Parathyroid adenoma (tissue), 2 donors: ENCODE measurements at regions not wholly inside any gene's neighbourhood (a gene's known extent, or its start where the extent isn't known, plus 50 kb on each side); places are given as distances from the start of the nearest gene placed in this dataset.

Experiments
- H2AFZ ChIP-seq: fragments of 300-600 bp; sonication (generic); one replicate; pipeline ENCODE4 v1.7.0; 2017; ENCODE audit warnings: antibody characterized with exemption, mild to moderate bottlenecking
- H3K27ac ChIP-seq: fragments of 300-600 bp; sonication (generic); one replicate; pipeline ENCODE4 v1.7.0; 2017
- H3K27me3 ChIP-seq: fragments of 300-600 bp; sonication (generic); one replicate; pipeline ENCODE4 v1.7.0; 2017; ENCODE audit warnings: low read length; ENCODE audit not compliant: control insufficient read depth, insufficient read depth
- H3K36me3 ChIP-seq: fragments of 300-600 bp; sonication (generic); one replicate; pipeline ENCODE4 v1.7.0; 2017; ENCODE audit warnings: low read length; ENCODE audit not compliant: control insufficient read depth, insufficient read depth
- H3K4me1 ChIP-seq: fragments of 300-600 bp; sonication (generic); one replicate; pipeline ENCODE4 v1.7.0; 2017; ENCODE audit warnings: control low read depth
- H3K4me2 ChIP-seq: fragments of 300-600 bp; sonication (generic); one replicate; pipeline ENCODE4 v1.7.0; 2017; ENCODE audit warnings: low read length
- H3K4me3 ChIP-seq: fragments of 300-600 bp; sonication (generic); one replicate; pipeline ENCODE4 v1.7.0; 2017; ENCODE audit warnings: low read depth, low read length
- H3K79me2 ChIP-seq: fragments of 300-600 bp; sonication (generic); one replicate; pipeline ENCODE4 v1.7.0; 2017; ENCODE audit warnings: control low read depth
- H3K9ac ChIP-seq: fragments of 300-600 bp; sonication (generic); one replicate; pipeline ENCODE4 v1.7.0; 2017; ENCODE audit warnings: mild to moderate bottlenecking
- H3K9me3 ChIP-seq: fragments of 300-600 bp; sonication (generic); one replicate; pipeline ENCODE4 v1.7.0; 2017; ENCODE audit warnings: low read length; ENCODE audit not compliant: control insufficient read depth
- CTCF ChIP-seq: fragments of 300-600 bp; sonication (generic); IDR thresholded peaks from one replicate; pipeline ENCODE4 v1.7.0; 2017; ENCODE audit warnings: antibody characterized with exemption, mild to moderate bottlenecking
- donor health status: primary hyperparathyroidism.

GRCh38 chr6:6729971-6730370 is 141.5 kb downstream of the LY86 start:
- no peak overlapping the region for H3K4me3 ChIP-seq
- no peak for TF ChIP-seq CTCF
- H3K9me3 ChIP-seq: no peaks in the 10 kb centered on the region
- no peaks in the 10 kb centered on the region for H3K79me2 ChIP-seq
- H3K4me1 ChIP-seq: no peaks in the 10 kb centered on the region
- no peak overlapping the region for H3K4me2 ChIP-seq
- no peak overlapping the region for H3K27ac ChIP-seq
- H3K9ac ChIP-seq: no peak overlapping the region
- H3K36me3 ChIP-seq: no peaks in the 10 kb centered on the region
- no peaks in the 10 kb centered on the region for H3K27me3 ChIP-seq
- H2AFZ ChIP-seq: no peak overlapping the region

DNA sequence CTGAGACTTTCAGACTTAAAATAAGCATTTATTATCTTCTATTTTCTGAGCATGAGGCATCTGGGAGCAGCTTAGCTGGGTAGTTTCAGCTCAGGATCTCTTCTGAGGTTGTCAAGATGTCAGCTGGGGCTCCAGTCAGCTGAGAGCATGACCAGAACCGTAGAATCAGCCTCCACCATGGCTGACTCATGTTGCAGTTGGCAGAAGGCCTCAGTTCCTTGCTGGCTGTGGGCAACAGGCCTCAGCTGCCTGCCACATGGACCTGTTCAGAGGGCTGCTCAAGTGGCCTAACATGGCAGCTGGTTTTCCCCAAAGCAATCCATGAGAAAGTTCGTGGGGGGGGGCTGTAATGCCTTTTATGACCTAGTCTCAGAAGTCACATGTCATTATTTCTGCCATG is 142.3 kb downstream of the LY86 start:
- H3K27me3 ChIP-seq: no peaks in the 10 kb centered on the region
- no peak overlapping the region for H3K9ac ChIP-seq
- H3K9me3 ChIP-seq: no peaks in the 10 kb centered on the region
- H3K4me2 ChIP-seq: no peak overlapping the region
- no peaks in the 10 kb centered on the region for H3K79me2 ChIP-seq
- no peaks in the 10 kb centered on the region for H3K36me3 ChIP-seq
- no peak overlapping the region for H3K4me3 ChIP-seq
- TF ChIP-seq CTCF: no peak
- peak overlapping the region; percentile 5 for H2AFZ ChIP-seq
- H3K27ac ChIP-seq: no peak overlapping the region
- H3K4me1 ChIP-seq: no peaks in the 10 kb centered on the region

DNA sequence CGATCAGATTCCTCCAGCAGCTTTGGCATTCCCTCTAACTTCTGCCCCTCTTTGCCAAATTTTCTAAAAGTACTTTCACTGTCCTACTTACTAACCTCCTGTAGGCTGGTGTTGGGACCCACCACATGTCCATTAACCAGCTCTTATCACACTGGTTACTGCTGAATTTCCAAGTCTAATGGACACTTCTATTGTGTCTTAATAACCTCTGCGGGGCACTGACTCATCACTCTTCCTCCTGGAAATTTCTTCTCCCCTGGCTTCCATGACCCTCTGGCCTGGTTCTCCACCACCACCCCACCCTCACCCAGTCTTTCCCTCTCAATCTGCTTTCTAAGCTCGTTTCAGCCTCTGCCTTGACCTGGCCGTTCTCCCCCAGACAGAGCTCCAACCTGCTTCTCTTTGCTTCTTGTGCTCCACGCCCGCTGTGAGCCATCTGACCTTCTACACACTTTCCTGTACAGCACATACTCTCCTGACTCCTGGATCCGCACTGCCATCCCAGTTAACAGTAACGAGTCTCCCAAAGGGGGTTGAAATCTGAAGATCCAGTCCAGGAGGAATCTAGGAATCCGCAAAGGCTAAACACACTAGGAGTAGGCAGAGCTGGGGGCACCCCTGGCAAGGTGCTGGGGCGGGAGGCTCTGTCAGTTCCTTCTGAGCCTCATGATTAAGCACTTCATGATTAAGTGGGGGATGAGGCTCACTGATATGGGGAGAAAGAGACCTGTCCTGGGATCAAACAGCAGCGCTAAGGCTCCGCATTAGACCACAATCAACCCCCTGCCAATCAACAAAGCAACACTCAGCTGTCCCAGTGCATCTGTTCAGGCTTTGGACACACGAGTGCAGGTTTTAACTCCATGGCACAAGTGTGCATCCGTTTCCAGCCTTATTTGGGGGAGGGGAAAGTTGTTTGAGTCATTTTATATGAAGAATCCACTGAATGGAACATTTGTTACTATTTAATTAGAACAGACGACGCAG is 146.3 kb downstream of the LY86 start:
- no peaks in the 10 kb centered on the region for H3K36me3 ChIP-seq
- H3K4me3 ChIP-seq: no peak overlapping the region
- no peaks in the 10 kb centered on the region for H3K4me1 ChIP-seq
- no peak overlapping the region for H3K9ac ChIP-seq
- no peaks in the 10 kb centered on the region for H3K9me3 ChIP-seq
- H3K27ac ChIP-seq: no peak overlapping the region
- no peaks in the 10 kb centered on the region for H3K79me2 ChIP-seq
- H3K27me3 ChIP-seq: no peaks in the 10 kb centered on the region
- H3K4me2 ChIP-seq: no peak overlapping the region
- no peak overlapping the region for H2AFZ ChIP-seq
- no peak for TF ChIP-seq CTCF

DNA sequence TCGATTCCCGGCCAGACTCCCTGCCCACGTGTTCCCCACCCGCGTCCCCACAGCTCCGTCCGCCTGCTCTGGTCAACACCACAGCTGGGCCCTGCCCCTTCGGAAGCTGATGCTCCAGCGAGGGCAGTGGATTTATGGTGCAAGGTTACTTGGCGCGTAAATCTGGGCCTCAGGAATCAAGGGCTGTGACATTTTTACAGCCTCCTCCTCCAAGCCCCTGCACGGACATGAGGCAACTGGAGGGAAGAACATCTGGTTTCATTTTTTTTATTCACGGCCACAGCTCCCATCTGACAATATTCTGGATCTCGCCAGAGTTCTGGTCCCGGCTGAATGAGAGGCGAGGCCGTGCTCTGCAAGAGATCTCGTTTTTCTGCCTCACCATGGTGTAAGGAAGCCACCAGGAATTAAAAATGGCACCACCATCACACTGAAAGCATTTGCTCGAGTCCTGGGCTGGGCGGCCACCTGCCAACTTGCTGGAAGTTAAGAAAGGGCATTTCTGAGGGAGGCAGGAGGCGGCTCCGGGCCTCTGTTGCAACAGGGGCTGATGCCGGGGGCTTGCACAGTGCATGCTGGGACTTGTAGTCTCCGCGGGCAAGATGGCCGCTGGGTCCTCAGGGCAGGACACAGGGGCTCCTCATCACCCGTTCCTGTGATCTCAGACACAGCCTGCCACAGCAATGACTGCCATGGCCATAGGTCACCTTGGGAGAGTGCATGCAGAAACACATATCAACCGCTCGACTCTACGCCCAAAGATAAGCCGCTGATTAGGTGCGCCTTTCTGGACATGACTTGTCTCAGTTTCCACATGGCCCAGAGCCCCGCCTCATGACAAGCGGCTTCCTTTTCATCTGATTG is 148.5 kb downstream of the LY86 start:
- Histone ChIP-seq H3K27me3 (no peaks in the 10 kb centered on the region), H3K4me3 (no peak overlapping the region), H3K4me1 (no peaks in the 10 kb centered on the region), H3K9ac (no peak overlapping the region), H3K36me3 (no peaks in the 10 kb centered on the region), H2AFZ (no peak overlapping the region), H3K79me2 (no peaks in the 10 kb centered on the region), H3K27ac (no peak overlapping the region), H3K9me3 (no peaks in the 10 kb centered on the region), H3K4me2 (no peak overlapping the region)
- no peak for TF ChIP-seq CTCF
